ENCODE measurements at regions not wholly inside any gene's neighbourhood (a gene's known extent, or its start where the extent isn't known, plus 50 kb on each side); places are given as distances from the start of the nearest gene placed in this dataset.
"Not testable (repeated sequence)": the region's sequence is repeated elsewhere in the genome, so short reads cannot be mapped to it uniquely, and the experiment has no call there.

DNA sequence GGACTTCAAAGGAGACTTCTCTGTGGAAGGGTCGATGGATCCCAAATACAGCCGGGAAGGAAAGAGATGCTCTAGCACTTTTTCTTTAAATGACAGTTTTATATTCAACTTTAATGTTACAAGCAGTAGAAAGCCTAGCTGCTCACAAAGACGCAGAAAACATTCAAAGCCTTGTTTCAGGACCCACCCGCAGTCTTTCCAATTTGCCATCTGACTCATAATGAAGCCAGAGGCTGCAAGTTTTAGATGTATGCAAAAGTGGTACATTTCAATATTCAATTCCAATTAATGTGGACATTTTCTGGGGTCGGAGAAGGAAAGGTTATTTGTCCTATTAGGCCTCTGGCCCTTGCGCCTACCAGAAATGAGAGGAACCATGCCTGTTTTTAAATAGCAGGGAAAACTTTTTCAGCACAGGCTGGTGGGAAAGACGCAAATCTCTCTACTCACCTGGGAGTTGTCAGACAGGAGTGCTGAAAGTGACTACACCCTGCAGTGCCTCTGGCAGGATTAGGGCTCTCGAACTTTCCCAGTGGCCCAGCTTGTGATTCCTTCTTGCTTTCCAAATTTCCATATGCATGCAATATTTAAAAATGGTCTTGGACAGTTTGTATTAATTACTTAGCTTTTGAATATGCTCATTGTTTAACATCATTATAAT, 117.4 kb upstream of the MBNL1 start:
- Histone ChIP-seq H3K4me2 (ENCODE audit: insufficient read depth, low read length) (no peak overlapping the region), H3K9me3 (ENCODE audit: low read depth, low read length) (no peaks in the 10 kb centered on the region), H3K79me2 (ENCODE audit: insufficient read depth, low read length) (no peaks in the 10 kb centered on the region), H3K36me3 (ENCODE audit: insufficient read depth, low read length) (no peaks in the 10 kb centered on the region), H3K27ac (ENCODE audit: low read depth, low read length) (no peak overlapping the region), H2AFZ (ENCODE audit: low read length) (peak overlapping the region; percentile 61), H3K27me3 (ENCODE audit: insufficient read depth, low read length) (no peaks in the 10 kb centered on the region), H3K4me3 (ENCODE audit: insufficient read depth, low read length) (no peak overlapping the region), H4K20me1 (ENCODE audit: insufficient read depth, low read length) (no peaks in the 10 kb centered on the region), H3K4me1 (ENCODE audit: insufficient read depth, low read length) (peaks cover 17% of the 10 kb centered on the region)
- TF ChIP-seq, protein P1, sequence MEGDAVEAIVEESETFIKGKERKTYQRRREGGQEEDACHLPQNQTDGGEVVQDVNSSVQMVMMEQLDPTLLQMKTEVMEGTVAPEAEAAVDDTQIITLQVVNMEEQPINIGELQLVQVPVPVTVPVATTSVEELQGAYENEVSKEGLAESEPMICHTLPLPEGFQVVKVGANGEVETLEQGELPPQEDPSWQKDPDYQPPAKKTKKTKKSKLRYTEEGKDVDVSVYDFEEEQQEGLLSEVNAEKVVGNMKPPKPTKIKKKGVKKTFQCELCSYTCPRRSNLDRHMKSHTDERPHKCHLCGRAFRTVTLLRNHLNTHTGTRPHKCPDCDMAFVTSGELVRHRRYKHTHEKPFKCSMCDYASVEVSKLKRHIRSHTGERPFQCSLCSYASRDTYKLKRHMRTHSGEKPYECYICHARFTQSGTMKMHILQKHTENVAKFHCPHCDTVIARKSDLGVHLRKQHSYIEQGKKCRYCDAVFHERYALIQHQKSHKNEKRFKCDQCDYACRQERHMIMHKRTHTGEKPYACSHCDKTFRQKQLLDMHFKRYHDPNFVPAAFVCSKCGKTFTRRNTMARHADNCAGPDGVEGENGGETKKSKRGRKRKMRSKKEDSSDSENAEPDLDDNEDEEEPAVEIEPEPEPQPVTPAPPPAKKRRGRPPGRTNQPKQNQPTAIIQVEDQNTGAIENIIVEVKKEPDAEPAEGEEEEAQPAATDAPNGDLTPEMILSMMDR (IDR thresholded peaks at IDR 0.05; ENCODE audit: extremely low read depth, low read depth, low read length): no peak
- DNase-seq (ENCODE audit: insufficient read length, low spot score, missing footprints): no peak

DNA sequence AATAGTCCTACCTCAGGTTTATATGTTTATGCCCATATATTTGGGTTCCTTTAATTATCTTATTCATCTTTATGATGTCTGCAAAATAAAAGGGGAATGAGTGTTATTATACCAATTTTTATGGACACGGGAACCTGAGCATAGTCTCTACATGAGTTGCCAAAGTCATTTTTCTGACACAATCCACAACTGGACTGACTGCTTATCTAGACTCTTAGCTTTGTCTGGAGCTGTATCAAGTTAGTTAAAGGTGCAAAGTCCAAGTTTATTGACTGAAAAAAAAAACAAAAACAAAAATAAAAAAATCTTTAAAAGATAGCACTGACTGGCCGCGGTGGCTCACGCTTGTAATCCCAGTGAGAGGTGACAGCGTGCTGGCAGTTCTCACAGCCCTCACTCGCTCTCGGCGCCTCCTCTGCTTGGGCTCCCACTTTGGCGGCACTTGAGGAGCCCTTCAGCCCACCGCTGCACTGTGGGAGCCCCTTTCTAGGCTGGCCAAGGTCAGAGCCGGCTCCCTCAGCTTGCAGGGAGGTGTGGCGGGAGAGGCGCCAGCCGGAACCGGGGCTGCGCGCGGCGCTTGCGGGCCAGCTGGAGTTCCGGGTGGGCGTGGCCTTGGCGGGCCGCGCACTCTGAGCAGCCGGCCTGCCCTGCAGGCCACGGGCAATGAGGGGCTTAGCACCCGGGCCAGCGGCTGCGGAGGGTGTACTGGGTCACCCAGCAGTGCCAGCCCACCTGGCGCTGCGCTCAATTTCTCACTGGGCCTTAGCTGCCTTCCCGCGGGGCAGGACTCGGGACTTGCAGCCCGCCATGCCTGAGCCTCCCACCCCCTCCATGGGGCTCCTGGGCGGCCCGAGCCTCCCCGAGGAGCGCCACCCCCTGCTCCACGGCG, 116.6 kb upstream of the MBNL1 start:
- H3K36me3 ChIP-seq (ENCODE audit: insufficient read depth, low read length); H4K20me1 ChIP-seq (ENCODE audit: insufficient read depth, low read length); H3K79me2 ChIP-seq (ENCODE audit: insufficient read depth, low read length); H2AFZ ChIP-seq (ENCODE audit: low read length); H3K27ac ChIP-seq (ENCODE audit: low read depth, low read length); H3K9me3 ChIP-seq (ENCODE audit: low read depth, low read length); DNase-seq (ENCODE audit: insufficient read length, low spot score, missing footprints); H3K4me3 ChIP-seq (ENCODE audit: insufficient read depth, low read length); H3K4me2 ChIP-seq (ENCODE audit: insufficient read depth, low read length); H3K27me3 ChIP-seq (ENCODE audit: insufficient read depth, low read length): not testable (repeated sequence)
- H3K4me1 ChIP-seq (ENCODE audit: insufficient read depth, low read length): peaks cover 17% of the 10 kb centered on the region

DNA sequence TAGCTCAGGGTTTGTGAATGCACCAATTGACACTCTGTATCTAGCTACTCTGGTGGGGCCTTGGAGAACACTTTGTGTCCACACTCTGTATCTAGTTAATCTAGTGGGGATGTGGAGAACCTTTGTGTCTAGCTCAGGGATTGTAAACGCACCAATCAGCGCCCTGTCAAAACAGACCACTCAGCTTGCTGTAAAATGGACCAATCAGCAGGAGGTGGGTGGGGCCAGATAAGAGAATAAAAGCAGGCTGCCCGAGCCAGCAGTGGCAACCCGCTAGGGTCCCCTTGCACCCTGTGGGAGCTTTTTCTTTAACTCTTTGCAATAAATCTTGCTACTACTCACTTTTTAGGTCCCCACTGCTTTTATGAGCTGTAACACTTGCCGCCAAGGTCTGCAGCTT, 115.6 kb upstream of the MBNL1 start:
- H3K36me3 ChIP-seq (ENCODE audit: insufficient read depth, low read length); DNase-seq (ENCODE audit: insufficient read length, low spot score, missing footprints); H3K4me2 ChIP-seq (ENCODE audit: insufficient read depth, low read length); H4K20me1 ChIP-seq (ENCODE audit: insufficient read depth, low read length); H3K4me3 ChIP-seq (ENCODE audit: insufficient read depth, low read length); H3K79me2 ChIP-seq (ENCODE audit: insufficient read depth, low read length); H3K27ac ChIP-seq (ENCODE audit: low read depth, low read length); H3K9me3 ChIP-seq (ENCODE audit: low read depth, low read length); H3K27me3 ChIP-seq (ENCODE audit: insufficient read depth, low read length); H2AFZ ChIP-seq (ENCODE audit: low read length): not testable (repeated sequence)
- peaks cover 24% of the 10 kb centered on the region for H3K4me1 ChIP-seq (ENCODE audit: insufficient read depth, low read length)

DNA sequence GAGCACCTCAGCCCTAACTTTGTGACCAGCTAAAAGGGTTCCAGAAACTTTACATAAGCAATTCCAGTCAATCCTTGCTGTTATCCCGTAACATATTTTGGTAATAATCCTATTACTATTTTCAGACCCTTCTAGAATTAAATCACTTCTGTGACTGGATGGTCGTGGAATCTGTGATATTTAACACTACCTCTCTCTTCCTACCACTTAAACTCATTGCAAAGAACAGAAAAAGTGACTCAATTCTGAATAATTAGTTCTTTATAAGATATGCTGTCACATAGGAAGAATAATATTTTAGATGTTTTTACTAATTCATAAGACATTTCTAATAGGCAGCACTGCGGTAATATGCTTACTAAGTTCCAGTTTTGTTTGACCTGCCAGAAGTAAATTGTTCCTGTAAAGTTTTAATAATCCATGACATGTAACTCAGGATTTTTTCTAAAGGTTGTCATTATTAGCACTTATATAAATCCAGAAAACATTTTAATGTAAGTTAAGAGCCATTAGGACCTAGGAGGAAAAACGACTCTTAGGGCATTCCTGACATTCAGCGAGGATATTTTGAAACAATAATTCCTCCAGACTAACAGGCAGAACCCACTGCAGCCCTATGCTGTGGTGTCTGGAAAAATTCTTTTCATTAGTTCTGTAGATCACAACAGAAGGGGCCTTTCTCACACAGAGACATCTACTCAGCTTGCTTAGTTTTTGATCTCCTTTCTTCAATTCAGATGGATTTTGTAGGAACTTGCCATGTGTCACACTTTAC, 113.3 kb upstream of the MBNL1 start:
- no peak overlapping the region for H3K4me3 ChIP-seq (ENCODE audit: insufficient read depth, low read length)
- H3K4me2 ChIP-seq (ENCODE audit: insufficient read depth, low read length): peak overlapping the region; percentile 3
- H3K79me2 ChIP-seq (ENCODE audit: insufficient read depth, low read length): no peaks in the 10 kb centered on the region
- H3K27ac ChIP-seq (ENCODE audit: low read depth, low read length): no peak overlapping the region
- no peaks in the 10 kb centered on the region for H3K9me3 ChIP-seq (ENCODE audit: low read depth, low read length)
- TF ChIP-seq, protein P1 (IDR thresholded peaks at IDR 0.05; ENCODE audit: extremely low read depth, low read depth, low read length): no peak
- H2AFZ ChIP-seq (ENCODE audit: low read length): peak overlapping the region; percentile 40
- no peaks in the 10 kb centered on the region for H3K36me3 ChIP-seq (ENCODE audit: insufficient read depth, low read length)
- H3K4me1 ChIP-seq (ENCODE audit: insufficient read depth, low read length): peaks cover 36% of the 10 kb centered on the region
- H3K27me3 ChIP-seq (ENCODE audit: insufficient read depth, low read length): no peaks in the 10 kb centered on the region
- DNase-seq (ENCODE audit: insufficient read length, low spot score, missing footprints): no peak
- no peaks in the 10 kb centered on the region for H4K20me1 ChIP-seq (ENCODE audit: insufficient read depth, low read length)
